ENCODE measurements at regions not wholly inside any gene's neighbourhood (a gene's known extent, or its start where the extent isn't known, plus 50 kb on each side); places are given as distances from the start of the nearest gene placed in this dataset.

GRCh38 chr6:21692721-21693120 is 99.2 kb downstream of the SOX4 start:
- H3K4me3 ChIP-seq (ENCODE audit: low read depth, low read length) = no peak overlapping the region
- no peaks in the 10 kb centered on the region for H3K27me3 ChIP-seq (ENCODE audit: control insufficient read depth, insufficient read depth, low read length)
- no peak for DNase-seq (ENCODE audit: low read depth)
- TF ChIP-seq CTCF (IDR thresholded peaks at IDR 0.05; ENCODE audit: insufficient read depth, low read length, poor library complexity, severe bottlenecking) = no peak
- H3K36me3 ChIP-seq (ENCODE audit: control insufficient read depth, insufficient read depth, low read length) = no peaks in the 10 kb centered on the region

GRCh38 chr6:21694168-21694567 is 100.6 kb downstream of the SOX4 start:
- no peaks in the 10 kb centered on the region for H3K36me3 ChIP-seq (ENCODE audit: control insufficient read depth, insufficient read depth, low read length)
- DNase-seq (ENCODE audit: low read depth) = no peak
- no peak overlapping the region for H3K4me3 ChIP-seq (ENCODE audit: low read depth, low read length)
- H3K27me3 ChIP-seq (ENCODE audit: control insufficient read depth, insufficient read depth, low read length) = no peaks in the 10 kb centered on the region
- TF ChIP-seq CTCF (IDR thresholded peaks at IDR 0.05; ENCODE audit: insufficient read depth, low read length, poor library complexity, severe bottlenecking) = no peak

- no peak overlapping the region for H3K4me3 ChIP-seq (ENCODE audit: low read depth, low read length)
- DNase-seq (ENCODE audit: low read depth) = no peak
- no peak for TF ChIP-seq CTCF (IDR thresholded peaks at IDR 0.05; ENCODE audit: insufficient read depth, low read length, poor library complexity, severe bottlenecking)
Measured at GRCh38 chr6:21707524-21708319, 114.2 kb downstream of the SOX4 start.

GRCh38 chr6:21708320-21708580 is 114.7 kb downstream of the SOX4 start:
- DNase-seq (ENCODE audit: low read depth) = no peak
- Histone ChIP-seq H3K36me3 (ENCODE audit: control insufficient read depth, insufficient read depth, low read length) (peaks cover 1% of the 10 kb centered on the region), H3K27me3 (ENCODE audit: control insufficient read depth, insufficient read depth, low read length) (no peaks in the 10 kb centered on the region), H3K4me3 (ENCODE audit: low read depth, low read length) (no peak overlapping the region)
- TF ChIP-seq CTCF (IDR thresholded peaks at IDR 0.05; ENCODE audit: insufficient read depth, low read length, poor library complexity, severe bottlenecking) = no peak

More at GRCh38 chr6:21707524-21708319, 114.2 kb downstream of the SOX4 start:
- H3K36me3 ChIP-seq (ENCODE audit: control insufficient read depth, insufficient read depth, low read length) = peaks cover 1% of the 10 kb centered on the region
- no peaks in the 10 kb centered on the region for H3K27me3 ChIP-seq (ENCODE audit: control insufficient read depth, insufficient read depth, low read length)

GRCh38 chr6:21710216-21710615 is 116.7 kb downstream of the SOX4 start:
- Histone ChIP-seq H3K4me3 (ENCODE audit: low read depth, low read length) (no peak overlapping the region), H3K36me3 (ENCODE audit: control insufficient read depth, insufficient read depth, low read length) (peaks cover 1% of the 10 kb centered on the region), H3K27me3 (ENCODE audit: control insufficient read depth, insufficient read depth, low read length) (no peaks in the 10 kb centered on the region)
- DNase-seq (ENCODE audit: low read depth) = no peak
- no peak for TF ChIP-seq CTCF (IDR thresholded peaks at IDR 0.05; ENCODE audit: insufficient read depth, low read length, poor library complexity, severe bottlenecking)
